Right ventricle myocardium inferior (tissue), 1 donor: ENCODE measurements at regions not wholly inside any gene's neighbourhood (a gene's known extent, or its start where the extent isn't known, plus 50 kb on each side); places are given as distances from the start of the nearest gene placed in this dataset.
A peak's percentile ranks its signal among the peaks of the same experiment; 100 is the strongest.

ENCODE experiments used
- ATAC-seq: fragments of 200-7000 bp; cut with Tn5 transposase; one replicate; pipeline ENCODE4 v1.9.1; 2020; ENCODE audit warnings: mild to moderate bottlenecking, moderate library complexity
- DNase-seq: peaks from one replicate; pipeline ENCODE4 v3.0.0; 2021; ENCODE audit errors: missing footprints
- intact Hi-C: fragments of 100-400 bp; cut with DNase I; formaldehyde crosslinking; loops from one replicate; pipeline ENCODE4 v1.11.0; 2022
- donor health status: DM: no; HTN: yes; CAD: no; lungs with severe emphysema.

GRCh38 chr4:178356725-178357124 lies 914.5 kb upstream of the AGA start:
- DNase-seq (no peak), ATAC-seq (no peak)
- intact Hi-C loops = no loop called here

GRCh38 chr4:178385481-178385880 lies 943.2 kb upstream of the AGA start:
- intact Hi-C loops = no loop called here
- ATAC-seq = no peak
- no peak for DNase-seq

GRCh38 chr4:178387756-178388155 lies 945.5 kb upstream of the AGA start:
- intact Hi-C loops = no loop called here
- no peak for ATAC-seq
- DNase-seq = no peak

GRCh38 chr4:178395798-178396197 lies 953.6 kb upstream of the AGA start:
- intact Hi-C loops = no loop called here
- ATAC-seq (no peak), DNase-seq (no peak)

GRCh38 chr4:178412455-178412854 lies 970.2 kb upstream of the AGA start:
- no peak for DNase-seq
- intact Hi-C loops = no loop called here
- ATAC-seq = no peak

- DNase-seq = no peak
- no peak for ATAC-seq
- intact Hi-C loops = no loop called here
Observed at GRCh38 chr4:178414042-178414441, 971.8 kb upstream of the AGA start.

- intact Hi-C loops = no loop called here
- ATAC-seq (no peak), DNase-seq (no peak)
Observed at GRCh38 chr4:178414881-178415446, 972.7 kb upstream of the AGA start.

- intact Hi-C loops = no loop called here
- ATAC-seq = no peak
- peak; percentile 66 for DNase-seq
Observed at GRCh38 chr4:178415925-178416324, 973.7 kb upstream of the AGA start.

- intact Hi-C loops = no loop called here
- DNase-seq (no peak), ATAC-seq (no peak)
Observed at GRCh38 chr4:178423366-178423765, 981.1 kb upstream of the AGA start.

GRCh38 chr4:178426871-178427270 lies 984.6 kb upstream of the AGA start:
- no peak for ATAC-seq
- DNase-seq = no peak
- intact Hi-C loops = no loop called here

- no peak for DNase-seq
- intact Hi-C loops = no loop called here
- no peak for ATAC-seq
Observed at GRCh38 chr4:178427663-178428062, 985.4 kb upstream of the AGA start.

- no peak for ATAC-seq
- intact Hi-C loops = no loop called here
Observed at GRCh38 chr4:178448372-178449035, 1006.3 kb upstream of the AGA start.

GRCh38 chr4:178450614-178451013 lies 1008.4 kb upstream of the AGA start:
- DNase-seq (no peak), ATAC-seq (no peak)
- intact Hi-C loops = no loop called here

More at GRCh38 chr4:178448372-178449035, 1006.3 kb upstream of the AGA start:
- DNase-seq = no peak

GRCh38 chr4:178453057-178453456 lies 1010.8 kb upstream of the AGA start:
- DNase-seq (no peak), ATAC-seq (no peak)
- intact Hi-C loops = no loop called here

GRCh38 chr4:178457286-178457685 lies 1015.0 kb upstream of the AGA start:
- intact Hi-C loops = no loop called here
- ATAC-seq (no peak), DNase-seq (no peak)

- ATAC-seq (no peak), DNase-seq (no peak)
- intact Hi-C loops = no loop called here
Observed at GRCh38 chr4:178462710-178463109, 1020.5 kb upstream of the AGA start.

- DNase-seq = no peak
- intact Hi-C loops = no loop called here
- no peak for ATAC-seq
Observed at GRCh38 chr4:178463747-178464146, 1021.5 kb upstream of the AGA start.

GRCh38 chr4:178470996-178471784 lies 1029.0 kb upstream of the AGA start:
- intact Hi-C loops = no loop called here
- ATAC-seq (no peak), DNase-seq (no peak)

- no peak for ATAC-seq
- intact Hi-C loops = no loop called here
Observed at GRCh38 chr4:178471994-178472393, 1029.8 kb upstream of the AGA start.

GRCh38 chr4:178480105-178480504 lies 1037.9 kb upstream of the AGA start:
- intact Hi-C loops = no loop called here
- DNase-seq = no peak
- ATAC-seq = no peak

More at GRCh38 chr4:178471994-178472393, 1029.8 kb upstream of the AGA start:
- DNase-seq = no peak
